Body of pancreas (tissue), 4 donors: ENCODE measurements at regions not wholly inside any gene's neighbourhood (a gene's known extent, or its start where the extent isn't known, plus 50 kb on each side); places are given as distances from the start of the nearest gene placed in this dataset.

Experiments
- CTCF ChIP-seq, 7 experiments: fragments of 450-650 bp in 4 of 7; fragments of 200-600 bp in 3 of 7; sonication (generic) in 3 of 7; IDR thresholded peaks; one replicate each; pipeline ENCODE4 v1.5.1; 2016 to 2019; ENCODE audit warnings: antibody characterized with exemption in 7 of 7
- POLR2A ChIP-seq, 3 donors: fragments of 450-650 bp; IDR thresholded peaks; one replicate each; pipeline ENCODE4 v1.6.1; 2016; ENCODE audit warnings: antibody characterized with exemption in 3 of 3, mild to moderate bottlenecking in 2 of 3

GRCh38 chr10:132124201-132124920 is 58.6 kb downstream of the JAKMIP3 start:
- TF ChIP-seq CTCF (IDR thresholded peaks at IDR 0.05) (no peak), POLR2A (IDR thresholded peaks at IDR 0.05) (no peak)
